SK-N-SH (cell line): ENCODE measurements at regions not wholly inside any gene's neighbourhood (a gene's known extent, or its start where the extent isn't known, plus 50 kb on each side); places are given as distances from the start of the nearest gene placed in this dataset.

Source experiments
- EZH2phosphoT487 ChIP-seq: fragments of 200-600 bp; sonication (generic); IDR thresholded peaks from 2 replicates; pipeline ENCODE4 v1.6.1; 2017; ENCODE audit warnings: low read depth, mixed run types, mild to moderate bottlenecking, antibody characterized with exemption, moderate library complexity, borderline replicate concordance
- FOXM1 ChIP-seq: IDR thresholded peaks from 2 replicates; pipeline ENCODE4 v1.4.0; 2012; ENCODE audit warnings: low read depth, mild to moderate bottlenecking
- MEF2A ChIP-seq: IDR thresholded peaks from 2 replicates; pipeline ENCODE4 v1.4.0; 2012; ENCODE audit warnings: low read depth, borderline replicate concordance
- RAD21 ChIP-seq: IDR thresholded peaks from 2 replicates; pipeline ENCODE4 v1.6.1; 2012; ENCODE audit warnings: mild to moderate bottlenecking, low read length
- RCOR1 ChIP-seq: fragments of 150-350 bp; IDR thresholded peaks from 2 replicates; pipeline ENCODE4 v1.6.1; 2017; ENCODE audit warnings: antibody characterized with exemption, low read length
- RFX5 ChIP-seq: IDR thresholded peaks from 2 replicates; pipeline ENCODE4 v1.6.1; 2012; ENCODE audit warnings: mild to moderate bottlenecking, improper control_type of control experiment, low read length
- TAF1 ChIP-seq: IDR thresholded peaks from 2 replicates; pipeline ENCODE4 v1.6.1; 2012; ENCODE audit warnings: low read depth, mild to moderate bottlenecking, low read length, moderate library complexity, borderline replicate concordance
- YY1 ChIP-seq: IDR thresholded peaks from 2 replicates; pipeline ENCODE4 v1.4.0; 2012; ENCODE audit warnings: low read depth, mild to moderate bottlenecking
- TF ChIP-seq, protein P1 (sequence below): fragments of 200-600 bp; sonication (generic); IDR thresholded peaks from 2 replicates; pipeline ENCODE4 v1.6.1; 2017; ENCODE audit warnings: antibody characterized with exemption, mild to moderate bottlenecking, moderate library complexity
- TF ChIP-seq, protein P2 (sequence below): IDR thresholded peaks from 2 replicates; pipeline ENCODE4 v1.6.1; 2012; ENCODE audit warnings: mild to moderate bottlenecking, low read depth, low read length, moderate library complexity

DNA sequence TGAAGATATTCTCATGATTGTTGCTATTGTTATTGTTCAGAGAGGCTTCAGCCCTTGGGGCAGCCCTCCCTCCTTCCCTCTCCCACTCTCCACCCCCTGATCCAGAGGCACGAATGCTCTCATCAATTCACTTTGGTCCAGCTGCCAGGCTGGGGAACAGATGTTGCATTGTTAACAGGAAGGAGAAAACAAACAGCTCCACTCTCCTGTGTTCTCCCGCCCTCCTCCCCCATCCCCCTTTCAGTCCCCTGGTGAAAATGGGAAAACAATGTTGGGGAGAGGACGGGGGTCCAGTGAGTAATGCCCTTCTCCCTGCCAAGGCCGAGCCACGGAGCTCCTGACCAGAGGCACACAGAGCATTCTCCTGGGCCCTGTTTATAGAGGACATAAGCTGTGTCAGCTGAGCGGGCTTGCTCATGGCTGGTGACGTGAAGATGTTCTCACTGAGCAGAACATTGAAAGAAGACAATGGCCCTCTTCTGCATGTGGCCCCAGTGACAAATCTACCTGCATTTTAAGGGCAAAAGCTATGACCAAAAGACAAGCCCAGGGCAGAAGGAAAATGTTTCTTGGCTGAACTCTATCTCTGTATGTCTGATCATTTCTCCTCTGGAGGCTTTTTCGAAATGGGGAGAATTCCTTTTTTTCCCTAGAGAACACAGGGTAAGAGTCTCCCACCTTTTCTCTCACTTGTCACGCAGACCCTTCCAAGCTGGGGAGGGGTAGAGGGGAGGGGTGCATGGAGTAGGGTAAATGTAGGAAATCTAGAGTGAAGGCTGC is 111.7 kb downstream of the GLUL start:
- TF ChIP-seq, protein P1, sequence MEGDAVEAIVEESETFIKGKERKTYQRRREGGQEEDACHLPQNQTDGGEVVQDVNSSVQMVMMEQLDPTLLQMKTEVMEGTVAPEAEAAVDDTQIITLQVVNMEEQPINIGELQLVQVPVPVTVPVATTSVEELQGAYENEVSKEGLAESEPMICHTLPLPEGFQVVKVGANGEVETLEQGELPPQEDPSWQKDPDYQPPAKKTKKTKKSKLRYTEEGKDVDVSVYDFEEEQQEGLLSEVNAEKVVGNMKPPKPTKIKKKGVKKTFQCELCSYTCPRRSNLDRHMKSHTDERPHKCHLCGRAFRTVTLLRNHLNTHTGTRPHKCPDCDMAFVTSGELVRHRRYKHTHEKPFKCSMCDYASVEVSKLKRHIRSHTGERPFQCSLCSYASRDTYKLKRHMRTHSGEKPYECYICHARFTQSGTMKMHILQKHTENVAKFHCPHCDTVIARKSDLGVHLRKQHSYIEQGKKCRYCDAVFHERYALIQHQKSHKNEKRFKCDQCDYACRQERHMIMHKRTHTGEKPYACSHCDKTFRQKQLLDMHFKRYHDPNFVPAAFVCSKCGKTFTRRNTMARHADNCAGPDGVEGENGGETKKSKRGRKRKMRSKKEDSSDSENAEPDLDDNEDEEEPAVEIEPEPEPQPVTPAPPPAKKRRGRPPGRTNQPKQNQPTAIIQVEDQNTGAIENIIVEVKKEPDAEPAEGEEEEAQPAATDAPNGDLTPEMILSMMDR, result no peak
- TF ChIP-seq TAF1, result no peak
- no peak for TF ChIP-seq MEF2A
- TF ChIP-seq RAD21, result no peak
- TF ChIP-seq RFX5, result no peak
- TF ChIP-seq, protein P2, sequence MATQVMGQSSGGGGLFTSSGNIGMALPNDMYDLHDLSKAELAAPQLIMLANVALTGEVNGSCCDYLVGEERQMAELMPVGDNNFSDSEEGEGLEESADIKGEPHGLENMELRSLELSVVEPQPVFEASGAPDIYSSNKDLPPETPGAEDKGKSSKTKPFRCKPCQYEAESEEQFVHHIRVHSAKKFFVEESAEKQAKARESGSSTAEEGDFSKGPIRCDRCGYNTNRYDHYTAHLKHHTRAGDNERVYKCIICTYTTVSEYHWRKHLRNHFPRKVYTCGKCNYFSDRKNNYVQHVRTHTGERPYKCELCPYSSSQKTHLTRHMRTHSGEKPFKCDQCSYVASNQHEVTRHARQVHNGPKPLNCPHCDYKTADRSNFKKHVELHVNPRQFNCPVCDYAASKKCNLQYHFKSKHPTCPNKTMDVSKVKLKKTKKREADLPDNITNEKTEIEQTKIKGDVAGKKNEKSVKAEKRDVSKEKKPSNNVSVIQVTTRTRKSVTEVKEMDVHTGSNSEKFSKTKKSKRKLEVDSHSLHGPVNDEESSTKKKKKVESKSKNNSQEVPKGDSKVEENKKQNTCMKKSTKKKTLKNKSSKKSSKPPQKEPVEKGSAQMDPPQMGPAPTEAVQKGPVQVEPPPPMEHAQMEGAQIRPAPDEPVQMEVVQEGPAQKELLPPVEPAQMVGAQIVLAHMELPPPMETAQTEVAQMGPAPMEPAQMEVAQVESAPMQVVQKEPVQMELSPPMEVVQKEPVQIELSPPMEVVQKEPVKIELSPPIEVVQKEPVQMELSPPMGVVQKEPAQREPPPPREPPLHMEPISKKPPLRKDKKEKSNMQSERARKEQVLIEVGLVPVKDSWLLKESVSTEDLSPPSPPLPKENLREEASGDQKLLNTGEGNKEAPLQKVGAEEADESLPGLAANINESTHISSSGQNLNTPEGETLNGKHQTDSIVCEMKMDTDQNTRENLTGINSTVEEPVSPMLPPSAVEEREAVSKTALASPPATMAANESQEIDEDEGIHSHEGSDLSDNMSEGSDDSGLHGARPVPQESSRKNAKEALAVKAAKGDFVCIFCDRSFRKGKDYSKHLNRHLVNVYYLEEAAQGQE, result no peak
- TF ChIP-seq YY1, result no peak
- TF ChIP-seq RCOR1, result no peak
- TF ChIP-seq EZH2phosphoT487, result no peak
- TF ChIP-seq FOXM1, result no peak
